Esophagus muscularis mucosa (tissue), 4 donors: ENCODE measurements at regions not wholly inside any gene's neighbourhood (a gene's known extent, or its start where the extent isn't known, plus 50 kb on each side); places are given as distances from the start of the nearest gene placed in this dataset.

ENCODE experiments used
- CTCF ChIP-seq, 3 experiments: fragments of 200-600 bp in 2 of 3; fragments of 450-650 bp in 1 of 3; sonication (generic) in 2 of 3; IDR thresholded peaks; one replicate each; pipeline ENCODE4 v1.5.1; 2017 to 2019; ENCODE audit warnings: antibody characterized with exemption in 3 of 3, mild to moderate bottlenecking in 2 of 3, moderate library complexity in 1 of 3
- EP300 ChIP-seq: sonication (generic); formaldehyde crosslinking; IDR thresholded peaks from one replicate; pipeline ENCODE4 v1.6.1; 2017; ENCODE audit warnings: antibody characterized with exemption
- POLR2A ChIP-seq: fragments of 450-650 bp; IDR thresholded peaks from one replicate; pipeline ENCODE4 v1.6.1; 2017; ENCODE audit warnings: antibody characterized with exemption, moderate library complexity, mild to moderate bottlenecking, low read depth

DNA sequence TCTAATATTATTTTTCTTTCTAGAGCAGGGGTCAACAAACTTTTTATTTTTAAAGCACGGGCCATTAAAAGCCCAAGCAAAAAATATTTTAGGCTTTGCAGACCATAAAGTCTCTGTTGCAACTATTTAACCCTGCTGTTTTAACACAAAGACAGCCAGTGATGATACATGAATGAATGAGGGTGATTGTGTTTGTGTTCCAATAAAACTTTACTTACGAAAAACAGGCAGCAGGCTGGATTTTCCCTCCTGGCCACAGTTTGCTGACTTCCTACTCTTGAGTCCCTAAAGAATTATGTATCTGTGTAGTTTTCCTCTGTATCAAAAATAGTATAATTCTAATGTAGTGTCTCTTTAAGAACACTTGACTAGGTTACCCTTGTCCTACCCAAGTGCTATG lies 402.0 kb downstream of the ADCYAP1 start:
- TF ChIP-seq CTCF (IDR thresholded peaks at IDR 0.05): no peak
- no peak for TF ChIP-seq POLR2A
- no peak for TF ChIP-seq EP300
